Heart left ventricle (tissue), 16 donors: ENCODE measurements at regions not wholly inside any gene's neighbourhood (a gene's known extent, or its start where the extent isn't known, plus 50 kb on each side); places are given as distances from the start of the nearest gene placed in this dataset.

Experiments
- ATAC-seq, 4 donors: fragments of 200-7000 bp; cut with Tn5 transposase; one replicate each; pipeline ENCODE4 v1.9.1; 2020 to 2022; ENCODE audit warnings: moderate library complexity in 4 of 4, mild to moderate bottlenecking in 3 of 4, moderate number of reproducible peaks in 1 of 4
- DNase-seq, 5 donors: peaks; one replicate each; pipeline ENCODE4 v3.0.0-alpha.2; 2020
- H3K27ac ChIP-seq, 12 donors: fragments of 200-600 bp; sonication (generic) in 4 of 12; one replicate each; pipeline versions ENCODE4 v1.5.0 to v1.8.0; 2016 to 2022; ENCODE audit warnings: mild to moderate bottlenecking in 2 of 12
- H3K27me3 ChIP-seq, 9 donors: fragments of 200-600 bp; sonication (generic) in 2 of 9; one replicate each; pipeline versions ENCODE4 v1.5.1 to v1.8.0; 2016 to 2022; ENCODE audit warnings: mild to moderate bottlenecking in 3 of 9
- H3K36me3 ChIP-seq, 9 donors: fragments of 200-600 bp; sonication (generic) in 2 of 9; one replicate each; pipeline versions ENCODE4 v1.5.0 to v1.8.0; 2018 to 2022; ENCODE audit warnings: mild to moderate bottlenecking in 2 of 9
- H3K4me1 ChIP-seq, 12 donors: fragments of 200-600 bp; sonication (generic) in 4 of 12; one replicate each; pipeline versions ENCODE4 v1.5.0 to v1.8.0; 2016 to 2022; ENCODE audit warnings: mild to moderate bottlenecking in 3 of 12
- H3K4me3 ChIP-seq, 12 donors: fragments of 200-600 bp; sonication (generic) in 4 of 12; one replicate each; pipeline versions ENCODE4 v1.5.0 to v1.8.0; 2017 to 2022; ENCODE audit warnings: mild to moderate bottlenecking in 9 of 12, moderate library complexity in 4 of 12
- H3K9me3 ChIP-seq, 12 donors: fragments of 200-600 bp; sonication (generic) in 4 of 12; one replicate each; pipeline versions ENCODE4 v1.5.0 to v1.8.0; 2016 to 2022; ENCODE audit warnings: mild to moderate bottlenecking in 1 of 12
- CTCF ChIP-seq, 12 donors: fragments of 200-600 bp; sonication (generic) in 4 of 12; IDR thresholded peaks; one replicate each; pipeline versions ENCODE4 v1.5.0 to v1.8.0; 2018 to 2022; ENCODE audit warnings: antibody characterized with exemption in 12 of 12, mild to moderate bottlenecking in 5 of 12
- POLR2A ChIP-seq, 2 donors: fragments of 450-650 bp; IDR thresholded peaks; one replicate each; pipeline ENCODE4 v1.6.1; 2017; ENCODE audit warnings: antibody characterized with exemption in 2 of 2, mild to moderate bottlenecking in 2 of 2, moderate library complexity in 2 of 2
- WGBS, 4 donors: extraction: QIAGEN DNeasy Blood & Tissue Kit in 2 of 4; methylation state at CpG; one replicate each; pipeline versions ENCODE4 v1.1.5 to v1.1.7; 2013 to 2018; 5-methylcytosine and 5-hydroxymethylcytosine counted together
- intact Hi-C, 10 donors: fragments of 100-400 bp; cut with DNase I; formaldehyde crosslinking; loops; one replicate each; pipeline versions ENCODE4 v1.11.1 to v1.14.2; 2022
- donor health status: ischemic (EF 13 %, LVEDD 7.1; RV severe dilation, severe dysfunction).
- donor health status: healthy with polysubstance abuse.
- donor health status: DM: no; HTN: yes; CAD: no.
- donor health status: DM: no; HTN: no; CAD: no.
- donor health status: ischemic (EF 25% LVEDD 6.9; RV normal size, moderate dysfunction).
- donor health status: ischemic (EF 25% LVEDD 5.7; RV mildly dilated, moderate dysfunction).
- donor health status: healthy.
- donor health status: DM: yes; HTN: yes; CAD: no.
- donor health status: ischemic (EF 35%, LVEDD 5.7; RV mildly dilated, moderate dysfunction).
- donor health status: nonischemic (EF 11% LVEDD 7.7; RV severe dilation, severe dysfunction).
- donor health status: DM: yes; HTN: yes; CAD: no.
- donor health status: PGD.
- donor health status: ischemic (EF 29% LVEDD 5.4; RV normal size, mild dysfunction).
- donor health status: nonischemic (EF 23%, LVEDD 6.1; RV moderate dilation, normal function).

DNA sequence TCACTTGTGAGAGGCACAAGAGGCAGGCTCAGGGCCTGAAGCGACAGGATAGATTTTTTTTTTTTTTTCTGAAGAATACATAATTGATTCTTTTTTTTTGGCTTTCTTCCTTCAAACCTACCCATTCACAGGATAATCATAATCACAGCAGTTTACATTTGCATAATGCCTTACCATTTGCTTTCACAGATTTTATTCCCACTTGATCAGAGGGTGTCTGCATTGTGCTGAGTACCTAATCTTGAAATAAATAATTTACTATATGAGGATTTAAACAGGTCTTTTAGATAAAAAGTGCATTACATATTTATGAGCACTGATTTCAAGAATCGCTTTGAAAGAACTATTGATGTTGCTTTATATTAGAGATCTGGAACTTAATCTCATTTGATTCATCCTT is 219.3 kb downstream of the SPRY1 start:
- 91 to 96% (median 92%) methylated on average over 2 of the region's 2 CpGs for WGBS, 4 donors
- TF ChIP-seq CTCF (IDR thresholded peaks at IDR 0.05), result no peak
- TF ChIP-seq POLR2A (IDR thresholded peaks at IDR 0.05), result no peak
- Histone ChIP-seq H3K4me3 (no peak overlapping the region), H3K27me3 (no peaks in the 10 kb centered on the region), H3K9me3 (no peaks in the 10 kb centered on the region), H3K36me3 (no peaks in the 10 kb centered on the region), H3K4me1 (peaks cover 0 to 33% (median 20%) of the 10 kb centered on the region in 12 donors), H3K27ac (peak overlapping the region in 4 of 12 donors; percentile 51 to 65 (median 56))
- no peak for DNase-seq
- intact Hi-C loops, result no loop called here
- no peak for ATAC-seq

GRCh38 chr4:123616951-123617461 is 220.4 kb downstream of the SPRY1 start:
- no peak for TF ChIP-seq CTCF (IDR thresholded peaks at IDR 0.05)
- no peak for TF ChIP-seq POLR2A (IDR thresholded peaks at IDR 0.05)

GRCh38 chr4:123617791-123618190 is 221.2 kb downstream of the SPRY1 start:
- H3K36me3 ChIP-seq, result no peaks in the 10 kb centered on the region
- 85 to 92% (median 92%) methylated on average over 1 of the region's 1 CpG for WGBS, 4 donors
- H3K27me3 ChIP-seq, result no peaks in the 10 kb centered on the region
- H3K9me3 ChIP-seq, result no peaks in the 10 kb centered on the region
- no peak overlapping the region for H3K4me3 ChIP-seq
- intact Hi-C loops, result loop anchor here in 1 of 10 donors (2.0 kb wide), 1 partner anchor 33 kb away; no protein-coding TSS in a partner anchor
- DNase-seq (no peak), ATAC-seq (no peak)
- no peak for TF ChIP-seq POLR2A (IDR thresholded peaks at IDR 0.05)
- no peak for TF ChIP-seq CTCF (IDR thresholded peaks at IDR 0.05)
- peaks cover 0 to 43% (median 27%) of the 10 kb centered on the region in 12 donors for H3K4me1 ChIP-seq
- H3K27ac ChIP-seq, result peak overlapping the region in 9 of 12 donors; percentile 11 to 65 (median 58)

More at GRCh38 chr4:123616951-123617461, 220.4 kb downstream of the SPRY1 start:
- Histone ChIP-seq H3K4me3 (no peak overlapping the region), H3K4me1 (peaks cover 0 to 43% (median 27%) of the 10 kb centered on the region in 12 donors), H3K27ac (peak overlapping the region in 10 of 12 donors; percentile 23 to 65 (median 54)), H3K27me3 (no peaks in the 10 kb centered on the region), H3K9me3 (no peaks in the 10 kb centered on the region), H3K36me3 (no peaks in the 10 kb centered on the region)
- DNase-seq (peak in 4 of 5 donors; percentile 70 to 84 (median 84)), ATAC-seq (peak; percentile 91 to 98 (median 94))
- intact Hi-C loops, result no loop called here
- 24 to 39% (median 27%) methylated on average over 6 of the region's 6 CpGs for WGBS, 4 donors

DNA sequence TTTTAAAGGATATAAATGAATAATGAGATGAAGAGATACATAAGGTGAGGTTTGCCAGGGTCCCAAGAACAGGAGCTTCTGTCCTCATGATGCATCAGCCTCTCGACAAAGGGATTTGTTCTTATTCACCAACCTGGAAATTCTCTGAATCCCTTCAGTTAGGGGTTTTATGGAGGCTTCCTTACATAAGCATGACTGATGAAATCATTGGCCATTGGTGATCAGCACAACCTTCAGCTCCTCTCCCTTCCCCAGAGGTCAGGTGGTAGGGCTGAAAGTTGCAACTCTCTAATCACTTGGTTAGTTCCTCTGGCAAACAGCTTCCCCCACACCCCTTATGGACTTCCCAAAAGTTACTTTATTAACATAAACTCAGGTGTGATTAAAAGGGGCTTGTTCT is 222.0 kb downstream of the SPRY1 start:
- ATAC-seq, result no peak
- Histone ChIP-seq H3K27ac (peak overlapping the region in 1 of 12 donors; percentile 65), H3K36me3 (no peaks in the 10 kb centered on the region), H3K27me3 (no peaks in the 10 kb centered on the region), H3K4me1 (peaks cover 0 to 43% (median 27%) of the 10 kb centered on the region in 12 donors), H3K4me3 (no peak overlapping the region), H3K9me3 (no peaks in the 10 kb centered on the region)
- WGBS, 4 donors, result 94 to 98% (median 97%) methylated on average over 1 of the region's 1 CpG
- intact Hi-C loops, result loop anchor here in 1 of 10 donors (2.0 kb wide), 1 partner anchor 32 kb away; no protein-coding TSS in a partner anchor
- DNase-seq, result no peak
- TF ChIP-seq CTCF (IDR thresholded peaks at IDR 0.05), result no peak
- TF ChIP-seq POLR2A (IDR thresholded peaks at IDR 0.05), result no peak
